ENCODE measurements at regions not wholly inside any gene's neighbourhood (a gene's known extent, or its start where the extent isn't known, plus 50 kb on each side); places are given as distances from the start of the nearest gene placed in this dataset.

GRCh38 chr4:3706111-3706511 lies 60.1 kb upstream of the ADRA2C start:
- peak; percentile 56 for DNase-seq (ENCODE audit: low spot score)
- intact Hi-C loops (cut with DNase I): no loop called here

- intact Hi-C loops (cut with DNase I): no loop called here
- peak; percentile 73 for DNase-seq (ENCODE audit: low spot score)
These were observed 60.8 kb upstream of the ADRA2C start for GRCh38 chr4:3705236-3705987.

DNA sequence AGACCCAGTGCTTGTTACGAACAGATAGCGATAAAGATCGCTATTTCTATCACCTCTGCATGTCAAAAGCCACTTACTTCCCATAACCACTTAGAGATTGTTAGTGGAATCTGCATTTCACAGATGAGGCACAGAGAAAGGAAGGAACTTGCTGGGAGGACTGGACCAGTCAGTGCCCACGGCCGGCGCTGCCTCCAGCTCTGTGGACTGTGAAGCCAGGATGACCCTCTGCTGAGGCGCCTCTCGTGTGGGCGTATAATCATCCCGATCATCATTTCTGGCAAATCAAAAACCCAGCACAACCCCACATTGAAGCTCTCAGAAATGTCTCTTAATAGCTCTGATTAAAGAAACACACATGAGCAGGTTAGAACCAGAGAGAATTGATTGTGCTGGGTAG lies 61.5 kb upstream of the ADRA2C start:
- peak; percentile 46 for DNase-seq (ENCODE audit: low spot score)
- intact Hi-C loops (cut with DNase I): loop anchor here in 1 of 2 donors (5.0 kb wide), 1 partner anchor 37 kb away; no protein-coding TSS in a partner anchor

DNA sequence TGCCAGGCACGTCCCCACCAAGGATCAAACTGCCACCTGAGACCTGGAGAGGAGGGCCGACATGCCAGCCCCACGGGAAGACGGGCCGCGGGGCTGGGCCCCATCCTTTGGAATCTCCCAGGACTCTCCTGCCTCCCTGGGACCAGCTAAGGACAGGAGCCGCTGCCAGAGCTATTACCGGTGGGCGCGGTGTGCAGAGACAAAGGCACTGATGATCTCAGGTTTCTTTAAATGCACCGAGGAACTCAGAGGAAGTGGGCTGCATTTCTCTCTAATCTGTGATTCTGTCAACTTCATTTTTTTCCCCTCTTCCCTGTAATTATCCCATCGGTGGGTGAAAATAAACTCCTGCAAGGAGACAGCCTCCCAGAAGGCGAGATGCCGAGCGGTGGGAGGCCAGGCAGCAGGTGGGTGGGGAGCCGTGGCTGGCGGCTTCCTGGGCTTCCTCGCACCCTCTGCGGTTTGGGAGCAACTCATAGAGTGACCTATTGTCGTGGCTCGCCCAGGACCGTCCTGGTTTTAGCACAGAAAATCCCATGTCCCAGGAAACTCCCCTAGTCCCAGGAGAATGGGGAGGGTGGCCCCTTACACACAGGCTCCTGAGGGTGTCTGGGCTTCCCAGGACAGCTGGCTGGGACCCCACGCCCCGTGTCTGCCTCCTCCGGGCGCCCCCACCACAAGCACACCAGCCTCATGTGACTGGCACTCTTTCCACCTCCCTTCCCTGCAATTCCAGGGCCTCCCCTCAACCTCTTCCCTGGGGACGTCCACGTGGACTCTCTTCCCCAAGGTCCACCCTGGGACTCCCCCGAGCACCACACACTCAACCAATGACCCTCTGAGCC lies 62.3 kb upstream of the ADRA2C start:
- intact Hi-C loops (cut with DNase I): loop anchor here in 1 of 2 donors (5.0 kb wide), 1 partner anchor 37 kb away; no protein-coding TSS in a partner anchor

GRCh38 chr4:3703343-3703676 lies 62.9 kb upstream of the ADRA2C start:
- DNase-seq (ENCODE audit: low spot score): peak; percentile 40
- intact Hi-C loops (cut with DNase I): loop anchor here in 1 of 2 donors (5.0 kb wide), 1 partner anchor 36 kb away; no protein-coding TSS in a partner anchor

More for the DNA sequence above, 62.3 kb upstream of the ADRA2C start:
- peak; percentile 61 for DNase-seq (ENCODE audit: low spot score)

DNA sequence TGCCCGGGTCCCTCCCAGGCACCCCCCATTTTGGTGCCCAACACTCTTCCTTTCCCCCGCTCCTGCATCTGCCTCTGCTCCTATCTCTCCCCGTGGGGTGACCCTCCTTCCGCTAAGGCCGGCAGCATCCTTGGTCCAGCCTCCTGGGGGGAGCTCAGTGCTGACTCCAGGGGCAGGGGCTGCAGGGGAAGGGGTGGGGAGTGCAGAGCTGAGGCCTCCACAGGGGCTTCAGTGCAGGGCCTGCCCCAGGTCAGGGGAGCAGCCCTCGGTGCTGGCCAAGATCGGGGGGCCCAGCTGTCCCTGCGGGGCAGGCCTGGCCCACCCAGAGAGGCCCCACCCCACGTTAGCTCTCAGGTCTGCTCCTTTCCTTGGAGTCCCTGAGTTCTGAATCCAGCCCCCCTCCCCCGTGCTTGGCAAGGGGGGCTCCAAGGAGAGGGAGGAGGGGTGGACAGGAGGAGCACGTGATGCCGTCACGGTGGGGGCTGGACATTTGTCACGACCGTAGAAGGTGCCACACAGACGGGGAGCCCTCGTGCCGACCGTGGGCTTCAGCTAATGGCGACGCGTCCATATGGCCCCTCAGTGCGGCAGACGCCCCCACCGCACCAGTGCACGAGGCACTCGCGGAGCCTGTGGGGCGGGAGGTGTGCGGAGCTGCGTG lies 63.5 kb upstream of the ADRA2C start:
- intact Hi-C loops (cut with DNase I): loop anchor here in 1 of 2 donors (5.0 kb wide), 1 partner anchor 35 kb away; no protein-coding TSS in a partner anchor

GRCh38 chr4:3701736-3702560 lies 64.2 kb upstream of the ADRA2C start:
- DNase-seq (ENCODE audit: low spot score): peak; percentile 59
- intact Hi-C loops (cut with DNase I): loop anchor here in 1 of 2 donors (5.0 kb wide), 1 partner anchor 35 kb away; no protein-coding TSS in a partner anchor

More for the DNA sequence above, 63.5 kb upstream of the ADRA2C start:
- DNase-seq (ENCODE audit: low spot score): peak; percentile 64

DNA sequence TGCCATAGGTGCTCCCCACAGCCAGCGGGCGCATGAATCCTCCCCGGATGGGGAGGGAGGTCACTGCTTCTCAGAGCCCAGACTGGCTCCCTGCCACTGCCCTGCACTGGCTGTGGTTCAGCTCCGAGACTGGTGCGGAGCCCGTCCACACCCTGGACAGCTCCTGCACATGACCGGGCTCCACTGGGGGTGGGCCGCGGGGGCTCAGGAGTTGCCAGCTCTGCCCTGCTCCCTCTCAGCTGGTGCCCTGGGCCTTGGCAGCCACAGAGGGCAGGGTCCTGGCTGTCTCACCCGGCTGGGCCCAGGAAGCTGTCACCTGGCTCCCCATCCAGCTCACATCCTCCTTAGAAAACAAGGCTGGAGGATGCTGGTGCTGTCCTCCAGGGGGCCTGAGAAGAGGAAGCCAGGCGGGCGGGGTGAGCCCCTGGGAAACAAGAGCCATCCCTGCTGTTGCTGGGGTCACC lies 64.9 kb upstream of the ADRA2C start:
- DNase-seq (ENCODE audit: low spot score): peak; percentile 67

GRCh38 chr4:3700736-3701135 lies 65.4 kb upstream of the ADRA2C start:
- peak; percentile 74 for DNase-seq (ENCODE audit: low spot score)
- intact Hi-C loops (cut with DNase I): loop anchor here in 1 of 2 donors (5.0 kb wide), 1 partner anchor 33 kb away; no protein-coding TSS in a partner anchor

More for the DNA sequence above, 64.9 kb upstream of the ADRA2C start:
- intact Hi-C loops (cut with DNase I): loop anchor here in 1 of 2 donors (5.0 kb wide), 1 partner anchor 34 kb away; no protein-coding TSS in a partner anchor

GRCh38 chr4:3700223-3700622 lies 66.0 kb upstream of the ADRA2C start:
- intact Hi-C loops (cut with DNase I): loop anchor here in 1 of 2 donors (5.0 kb wide), 1 partner anchor 33 kb away; no protein-coding TSS in a partner anchor
- peak; percentile 32 for DNase-seq (ENCODE audit: low spot score)

DNA sequence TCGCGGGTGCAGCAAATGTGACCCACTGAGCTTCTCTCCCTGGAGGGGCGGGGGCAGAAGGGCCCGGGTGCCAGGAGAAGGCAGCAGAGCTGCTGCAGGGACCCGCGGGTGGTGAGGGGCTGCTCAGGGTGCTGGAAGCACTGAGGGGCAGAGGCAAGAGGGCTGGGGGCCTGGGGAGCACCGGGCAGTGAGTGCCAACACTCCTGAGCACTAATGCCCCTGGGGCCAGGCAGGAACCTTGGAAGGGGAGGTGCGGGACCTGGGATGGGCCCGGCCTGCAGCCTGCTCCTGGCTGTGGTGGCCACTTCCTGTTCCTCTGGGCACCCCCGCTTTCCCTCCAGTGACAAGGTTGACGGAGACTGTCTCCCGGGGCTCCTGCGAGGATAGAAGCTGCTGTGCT lies 66.5 kb upstream of the ADRA2C start:
- intact Hi-C loops (cut with DNase I): loop anchor here in 1 of 2 donors (5.0 kb wide), 1 partner anchor 32 kb away; no protein-coding TSS in a partner anchor
- peak; percentile 73 for DNase-seq (ENCODE audit: low spot score)

GRCh38 chr4:3699261-3699660 lies 66.9 kb upstream of the ADRA2C start:
- DNase-seq (ENCODE audit: low spot score): peak; percentile 24
- intact Hi-C loops (cut with DNase I): no loop called here

GRCh38 chr4:3697033-3697432 lies 69.2 kb upstream of the ADRA2C start:
- intact Hi-C loops (cut with DNase I): no loop called here
- no peak for DNase-seq (ENCODE audit: low spot score)

- intact Hi-C loops (cut with DNase I): no loop called here
- DNase-seq (ENCODE audit: low spot score): peak; percentile 80
These were observed 75.5 kb upstream of the ADRA2C start for GRCh38 chr4:3690551-3691152.

DNA sequence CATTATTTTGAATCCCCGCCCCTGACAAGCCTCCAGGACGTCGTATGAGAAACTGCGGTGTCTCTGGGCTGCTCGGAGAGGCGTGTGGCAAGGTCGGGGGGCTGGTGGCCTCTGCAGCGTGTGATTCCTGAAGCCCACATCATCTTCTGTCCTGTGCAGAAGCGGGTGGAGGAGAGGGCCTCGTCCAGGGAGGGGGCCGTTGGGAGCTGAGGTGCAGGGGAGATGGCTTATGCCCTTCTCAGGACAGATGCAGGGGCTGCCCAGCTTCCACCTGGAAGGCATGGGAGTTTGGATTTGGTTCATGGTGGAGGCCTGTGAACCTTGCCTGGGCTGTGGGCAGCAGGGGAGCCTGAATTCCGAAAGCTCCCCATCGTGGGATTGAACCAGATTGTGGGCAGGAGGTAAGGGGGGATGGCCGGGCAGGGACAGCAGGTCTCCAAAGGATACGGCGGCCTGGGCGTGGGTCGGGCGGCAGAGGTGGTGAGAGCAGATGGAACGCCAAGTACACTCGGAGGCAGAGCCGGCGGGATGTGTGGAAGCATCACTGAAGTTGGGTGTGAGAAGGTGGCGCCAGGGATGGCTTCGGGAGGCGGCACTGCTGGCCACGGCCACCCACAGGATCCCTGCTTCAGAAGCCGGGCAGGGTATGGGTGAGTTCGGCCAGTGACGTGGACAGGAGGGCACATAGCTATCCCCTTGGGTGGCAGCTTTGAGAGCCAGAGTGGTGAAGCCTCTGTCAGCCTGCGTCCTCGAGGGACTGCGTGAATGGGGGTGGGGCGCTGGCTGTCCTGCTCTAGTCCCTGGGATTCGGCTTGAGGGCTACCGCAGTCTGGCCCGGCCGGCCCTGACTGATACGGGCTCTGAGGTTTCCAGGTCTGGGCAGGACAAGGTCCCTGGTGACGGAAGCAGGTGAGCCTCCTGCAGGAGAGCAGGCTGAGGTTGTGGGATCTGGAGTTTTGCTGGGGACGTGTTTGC lies 76.3 kb upstream of the ADRA2C start:
- intact Hi-C loops (cut with DNase I): no loop called here
- peak; percentile 78 for DNase-seq (ENCODE audit: low spot score)

DNA sequence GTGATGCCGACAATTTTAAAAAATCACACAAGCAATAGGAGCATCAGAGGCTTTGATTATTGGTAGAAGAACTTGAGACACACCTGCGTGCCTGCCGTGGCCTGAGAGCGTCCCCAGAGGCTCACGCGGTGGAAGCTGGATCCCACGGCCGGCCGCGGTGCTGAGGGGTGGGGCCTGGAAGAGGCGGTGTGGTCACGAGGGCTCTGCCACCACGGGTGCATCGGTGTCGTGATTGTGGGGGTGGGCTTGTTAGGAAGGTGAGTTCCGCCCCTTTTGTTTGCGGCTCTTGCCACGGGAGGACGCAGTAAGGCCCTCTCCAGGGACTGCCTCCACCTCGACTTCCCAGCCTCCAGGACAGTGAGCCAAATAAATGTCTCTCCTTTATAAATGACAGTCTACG lies 77.2 kb upstream of the ADRA2C start:
- peak; percentile 73 for DNase-seq (ENCODE audit: low spot score)
- intact Hi-C loops (cut with DNase I): no loop called here

Data from posterior vena cava (tissue), 2 donors.